ENCODE measurements at regions not wholly inside any gene's neighbourhood (a gene's known extent, or its start where the extent isn't known, plus 50 kb on each side); places are given as distances from the start of the nearest gene placed in this dataset.

DNA sequence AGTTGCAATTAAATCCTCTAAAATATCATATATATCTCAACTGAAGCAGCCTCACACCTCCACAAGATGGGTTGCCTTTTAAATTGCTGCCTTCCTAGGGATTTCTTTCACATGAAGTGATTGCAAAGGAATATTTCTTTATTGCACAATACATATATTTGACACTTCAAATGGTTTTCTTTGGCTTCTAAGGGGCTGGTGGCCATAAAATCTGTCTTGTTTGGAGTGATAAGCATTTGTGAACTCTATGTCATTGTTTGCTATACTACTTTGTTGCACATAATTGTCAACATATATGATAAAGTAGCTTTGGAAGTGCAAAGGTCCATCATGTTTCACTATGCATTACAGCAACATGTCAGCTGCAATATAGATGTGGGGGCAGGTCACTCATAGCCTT is 2380.9 kb downstream of the PCDH9 start:
- DNase-seq, result no peak

- DNase-seq, result no peak
Measured at GRCh38 chr13:64847767-64848166, 2382.4 kb downstream of the PCDH9 start.

- DNase-seq, result no peak
Measured at GRCh38 chr13:64845110-64845509, 2385.0 kb downstream of the PCDH9 start.

DNA sequence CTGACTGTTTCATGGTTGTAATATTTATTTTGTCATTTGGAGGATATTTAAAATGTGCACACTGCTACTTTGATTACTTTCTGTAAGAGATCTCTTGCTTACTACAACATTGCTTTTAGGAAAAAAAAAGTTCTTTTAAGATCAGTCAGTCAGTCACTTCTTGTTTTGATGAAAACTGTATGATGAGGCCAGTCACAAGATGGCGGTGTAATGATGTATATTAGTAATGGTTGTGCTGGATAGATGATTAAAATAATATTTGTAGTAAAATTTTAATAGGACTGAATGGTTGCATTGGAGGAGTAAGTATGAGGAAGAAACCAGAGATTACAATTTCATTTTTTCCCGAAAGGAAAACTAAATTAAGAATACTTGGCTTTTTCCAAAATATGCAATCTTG is 2411.1 kb downstream of the PCDH9 start:
- DNase-seq, result no peak

- no peak for DNase-seq
Measured at GRCh38 chr13:64817691-64818090, 2412.4 kb downstream of the PCDH9 start.

DNA sequence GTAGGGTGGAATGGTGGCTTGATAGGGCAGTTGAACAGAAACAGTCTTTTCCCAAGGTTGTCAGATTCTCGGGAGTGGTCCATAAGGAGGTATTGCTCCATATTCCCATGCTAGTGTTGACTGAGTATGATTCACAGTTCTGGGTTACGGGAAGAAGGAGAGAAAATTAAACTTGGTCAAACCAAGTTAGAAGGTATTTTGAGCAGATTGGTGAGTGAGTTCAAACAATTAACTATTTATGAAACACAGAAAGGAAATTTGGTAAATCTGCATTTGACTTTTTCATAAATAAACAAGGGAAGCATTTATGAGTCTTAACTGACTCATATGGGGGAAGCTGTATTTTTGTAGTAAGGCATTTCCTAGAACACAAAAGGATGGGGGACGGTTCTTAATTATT is 2419.4 kb downstream of the PCDH9 start:
- no peak for DNase-seq

GRCh38 chr13:64808704-64809103 is 2421.4 kb downstream of the PCDH9 start:
- DNase-seq, result no peak

- no peak for DNase-seq
Measured at GRCh38 chr13:64801768-64802167, 2428.4 kb downstream of the PCDH9 start.

GRCh38 chr13:64798422-64798821 is 2431.7 kb downstream of the PCDH9 start:
- no peak for DNase-seq

DNA sequence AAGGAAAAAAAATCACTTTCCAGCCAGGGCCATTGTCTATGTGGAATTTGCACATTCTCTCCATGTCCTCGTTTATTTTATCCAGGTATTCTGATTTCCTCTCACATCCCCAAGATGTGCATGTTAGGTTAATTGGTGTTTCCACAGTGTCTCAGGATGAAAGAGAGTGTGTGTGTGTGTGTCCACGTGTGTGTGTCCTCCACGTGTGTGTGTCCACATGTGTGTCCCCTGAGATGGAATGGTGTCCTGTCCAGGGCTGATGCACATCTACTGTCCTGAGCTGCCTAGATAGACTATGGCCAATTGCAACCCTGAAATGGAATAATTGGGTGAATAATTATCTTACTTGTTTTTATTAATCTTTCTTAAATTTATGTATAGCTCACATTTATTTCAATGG is 2436.5 kb downstream of the PCDH9 start:
- no peak for DNase-seq

GRCh38 chr13:64793131-64793530 is 2437.0 kb downstream of the PCDH9 start:
- no peak for DNase-seq

GRCh38 chr13:64791373-64791772 is 2438.8 kb downstream of the PCDH9 start:
- DNase-seq, result no peak

DNA sequence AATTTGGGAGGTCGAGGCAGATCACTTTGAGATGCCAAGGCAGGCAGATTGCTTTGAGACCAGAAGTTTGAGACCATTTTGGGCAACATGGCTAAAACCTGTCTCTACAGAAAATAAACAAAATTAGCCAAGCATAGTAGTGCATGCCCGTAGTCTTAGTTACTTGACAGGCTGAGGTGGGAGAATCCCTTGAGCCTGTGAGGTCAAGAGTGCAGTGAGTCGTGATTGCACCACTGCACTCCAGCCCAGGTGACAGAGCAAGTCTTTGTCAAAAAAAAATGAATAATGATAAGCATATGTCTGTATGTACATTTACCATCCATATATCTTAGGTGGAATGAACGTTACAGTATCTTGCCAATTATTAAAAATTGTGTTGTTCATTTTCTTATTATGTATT is 2447.7 kb downstream of the PCDH9 start:
- no peak for DNase-seq

- DNase-seq, result no peak
Measured at GRCh38 chr13:64778002-64778401, 2452.1 kb downstream of the PCDH9 start.

- DNase-seq, result no peak
Measured at GRCh38 chr13:64774915-64775314, 2455.2 kb downstream of the PCDH9 start.

DNA sequence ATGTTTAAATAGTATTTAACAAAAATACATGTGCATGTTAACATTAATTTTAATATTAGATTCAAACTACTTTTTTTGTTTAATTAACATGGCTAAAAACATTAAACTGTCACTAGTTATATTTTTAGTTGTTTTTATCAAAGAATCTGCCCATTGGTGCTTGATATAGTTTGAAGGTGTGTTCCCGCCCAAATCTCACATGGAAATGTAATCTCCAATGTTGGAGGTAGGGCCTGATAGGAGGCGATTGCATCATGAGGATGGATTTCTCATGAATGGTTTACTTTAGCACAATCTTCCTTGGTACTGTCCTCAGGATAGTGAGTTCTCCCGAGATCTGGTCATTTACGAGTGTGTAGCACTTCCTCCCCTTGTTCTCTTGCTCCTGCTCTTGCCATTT is 2459.4 kb downstream of the PCDH9 start:
- no peak for DNase-seq

DNA sequence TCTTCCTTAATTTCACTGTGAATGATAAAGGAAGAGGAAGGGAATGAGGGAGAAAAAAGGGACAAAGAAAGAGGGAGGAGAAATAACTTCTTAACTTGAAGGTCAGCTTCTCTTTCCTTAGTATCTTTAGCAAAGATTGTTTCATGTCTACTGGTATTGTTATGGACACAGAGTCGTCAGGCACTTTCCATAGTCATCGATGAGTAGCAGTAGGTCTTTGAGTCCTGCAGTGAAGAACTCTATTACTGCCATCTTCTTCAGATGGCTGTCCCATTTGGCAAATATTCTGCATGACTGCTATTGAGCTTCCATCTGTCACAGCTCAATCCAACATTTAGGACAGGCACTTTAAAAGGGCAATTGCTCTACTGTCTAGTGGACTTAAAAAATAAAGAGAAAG is 2463.1 kb downstream of the PCDH9 start:
- DNase-seq, result no peak

DNA sequence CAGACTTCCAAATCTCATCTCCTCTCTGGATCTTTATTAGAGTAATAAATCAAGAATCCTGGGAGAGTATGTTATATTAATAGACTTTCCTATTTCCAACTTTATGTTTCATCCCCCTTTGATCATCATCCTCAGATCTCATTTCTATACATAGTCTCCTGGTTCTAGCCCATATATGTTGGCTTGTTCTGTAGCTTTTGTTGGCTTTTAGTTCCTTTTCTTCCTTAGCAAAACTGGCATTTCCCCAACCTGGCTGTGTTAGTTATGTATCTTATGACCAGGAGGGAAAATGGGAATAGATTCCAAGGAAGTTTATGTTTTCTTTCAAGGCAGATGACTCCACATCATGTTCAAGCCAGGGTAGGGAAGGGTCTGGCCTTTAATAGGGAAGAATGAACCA is 2464.5 kb downstream of the PCDH9 start:
- no peak for DNase-seq

- DNase-seq, result no peak
Measured at GRCh38 chr13:64758521-64759244, 2471.5 kb downstream of the PCDH9 start.

DNA sequence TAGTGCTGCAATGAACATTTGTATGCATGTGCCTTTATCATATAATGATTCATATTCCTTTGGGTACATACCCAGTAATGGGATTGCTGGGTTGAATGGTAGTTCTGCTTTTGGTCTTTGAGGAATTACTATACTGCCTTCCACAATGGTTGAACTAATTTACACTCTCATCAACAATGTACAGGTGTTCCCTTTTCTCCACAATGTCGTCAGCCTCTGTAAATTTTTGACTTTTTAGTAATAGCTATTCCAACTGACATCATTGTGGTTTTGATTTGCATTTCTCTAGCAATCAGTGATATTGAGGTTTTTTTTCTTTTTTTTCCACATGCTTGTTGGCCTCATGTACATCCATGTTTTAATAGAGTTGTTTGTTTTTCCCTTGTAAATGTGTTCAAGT is 2473.5 kb downstream of the PCDH9 start:
- DNase-seq, result no peak

- DNase-seq, result no peak
Measured at GRCh38 chr13:64755961-64756360, 2474.2 kb downstream of the PCDH9 start.

DNA sequence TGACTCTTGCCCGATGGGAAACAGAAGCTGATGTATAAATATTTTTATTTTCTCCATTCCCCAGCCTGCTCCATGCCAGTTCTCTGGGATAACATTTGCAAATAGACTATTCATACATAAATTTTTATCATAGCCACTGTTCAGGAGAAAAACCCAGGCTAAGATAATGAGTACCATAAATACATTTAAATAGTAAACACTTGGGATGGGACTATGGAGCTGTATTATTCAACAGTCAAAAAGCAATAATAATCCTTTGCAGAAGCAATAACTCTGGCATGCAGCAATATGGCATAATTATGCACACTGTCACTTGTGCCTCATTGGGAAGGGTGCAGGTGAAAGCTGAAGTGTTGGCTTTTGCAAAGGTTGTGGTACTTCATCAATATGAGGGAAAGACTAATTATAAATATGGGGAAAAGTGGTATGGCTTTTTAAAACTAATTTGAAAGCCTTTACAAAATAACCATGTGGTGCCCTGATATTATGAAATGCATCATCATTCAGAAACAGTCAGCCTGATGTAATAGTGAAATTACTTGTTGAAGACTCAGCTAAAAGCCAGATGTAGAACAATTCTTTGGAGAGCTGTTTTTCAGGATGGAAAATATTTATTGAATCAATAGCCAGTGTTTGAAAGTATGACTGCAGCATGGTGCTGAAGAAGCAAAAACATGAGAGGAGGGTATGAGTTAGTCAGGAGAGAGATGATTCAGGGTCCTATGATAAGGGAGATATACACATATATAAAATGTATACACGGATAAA is 2476.7 kb downstream of the PCDH9 start:
- no peak for DNase-seq

DNA sequence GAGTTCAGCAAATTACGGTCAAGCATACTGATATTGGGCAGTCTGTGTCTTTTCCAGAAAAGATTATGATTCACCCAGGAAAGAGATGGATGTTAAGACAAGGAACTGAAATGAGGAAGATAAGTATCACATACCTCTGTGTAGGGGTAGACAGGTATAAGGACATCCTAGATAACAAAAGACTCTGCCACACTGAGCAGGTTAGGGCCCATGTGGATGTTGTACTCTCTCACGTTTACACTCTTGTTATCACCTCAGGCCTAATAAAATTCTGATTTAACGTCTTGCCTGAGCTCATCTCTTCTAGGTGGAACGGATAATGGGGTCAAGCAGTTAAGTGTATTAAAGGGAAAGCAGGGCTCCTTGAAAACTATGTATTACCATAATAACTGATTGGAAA is 2480.8 kb downstream of the PCDH9 start:
- no peak for DNase-seq

GRCh38 chr13:64746845-64747244 is 2483.3 kb downstream of the PCDH9 start:
- no peak for DNase-seq

DNA sequence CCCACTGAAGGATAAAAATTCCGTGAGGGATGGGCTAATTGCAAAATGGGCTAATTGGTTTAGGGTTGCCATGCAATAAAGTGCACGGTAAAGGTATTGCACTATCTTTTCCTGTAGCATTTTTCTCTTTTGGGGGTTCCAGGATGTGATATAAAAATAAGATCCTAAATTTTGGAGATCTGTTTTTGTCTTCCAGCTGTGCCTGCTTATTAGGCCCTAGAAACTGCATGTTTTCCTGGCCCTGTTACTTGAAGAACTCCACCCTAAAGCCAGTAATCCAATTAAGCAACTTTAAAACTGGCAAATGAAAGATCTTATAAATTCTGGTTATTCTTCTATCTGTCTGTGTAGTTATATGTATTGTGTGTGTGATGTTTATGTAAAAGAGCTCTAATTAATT is 2489.6 kb downstream of the PCDH9 start:
- DNase-seq, result no peak
